ENCODE measurements at regions not wholly inside any gene's neighbourhood (a gene's known extent, or its start where the extent isn't known, plus 50 kb on each side); places are given as distances from the start of the nearest gene placed in this dataset.

DNA sequence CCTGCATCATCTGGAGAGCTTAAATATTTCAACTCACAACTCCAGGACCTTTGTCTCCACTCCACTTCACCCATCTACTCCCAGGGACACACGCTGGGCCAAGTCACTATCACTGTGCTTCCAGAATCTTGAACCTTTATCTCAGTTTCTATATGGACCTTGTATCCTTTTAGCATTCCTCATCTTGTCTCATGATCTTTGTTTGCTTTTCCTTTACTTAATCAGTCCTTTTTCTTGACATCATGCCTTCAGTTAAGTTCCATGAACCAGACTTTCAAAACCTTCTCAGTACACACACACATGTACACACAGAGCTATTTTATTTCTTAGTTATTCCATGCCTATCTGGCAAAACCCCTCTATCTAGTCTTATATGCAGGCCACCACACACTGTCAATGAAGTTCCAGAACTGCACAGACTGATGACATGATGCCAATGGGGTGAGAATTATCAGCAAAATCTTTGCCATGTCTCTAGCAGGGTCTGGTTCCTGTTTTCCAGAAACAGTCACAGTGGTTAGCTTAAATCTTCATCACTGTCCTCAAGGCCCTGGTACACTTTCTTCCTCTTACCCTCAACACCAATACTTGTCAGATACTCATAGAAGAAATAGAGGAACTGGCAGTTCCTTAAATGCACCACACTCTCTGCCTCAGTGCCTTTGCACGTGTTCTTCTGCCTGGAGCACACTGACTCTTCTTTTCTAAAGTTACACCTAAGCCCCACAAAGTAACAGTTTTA lies 77.6 kb upstream of the STARD13 start:
- H3K27me3 ChIP-seq (ENCODE audit: control insufficient read depth, insufficient read depth, low read length), result no peaks in the 10 kb centered on the region
- H3K9ac ChIP-seq, result no peak overlapping the region
- TF ChIP-seq, protein P1, sequence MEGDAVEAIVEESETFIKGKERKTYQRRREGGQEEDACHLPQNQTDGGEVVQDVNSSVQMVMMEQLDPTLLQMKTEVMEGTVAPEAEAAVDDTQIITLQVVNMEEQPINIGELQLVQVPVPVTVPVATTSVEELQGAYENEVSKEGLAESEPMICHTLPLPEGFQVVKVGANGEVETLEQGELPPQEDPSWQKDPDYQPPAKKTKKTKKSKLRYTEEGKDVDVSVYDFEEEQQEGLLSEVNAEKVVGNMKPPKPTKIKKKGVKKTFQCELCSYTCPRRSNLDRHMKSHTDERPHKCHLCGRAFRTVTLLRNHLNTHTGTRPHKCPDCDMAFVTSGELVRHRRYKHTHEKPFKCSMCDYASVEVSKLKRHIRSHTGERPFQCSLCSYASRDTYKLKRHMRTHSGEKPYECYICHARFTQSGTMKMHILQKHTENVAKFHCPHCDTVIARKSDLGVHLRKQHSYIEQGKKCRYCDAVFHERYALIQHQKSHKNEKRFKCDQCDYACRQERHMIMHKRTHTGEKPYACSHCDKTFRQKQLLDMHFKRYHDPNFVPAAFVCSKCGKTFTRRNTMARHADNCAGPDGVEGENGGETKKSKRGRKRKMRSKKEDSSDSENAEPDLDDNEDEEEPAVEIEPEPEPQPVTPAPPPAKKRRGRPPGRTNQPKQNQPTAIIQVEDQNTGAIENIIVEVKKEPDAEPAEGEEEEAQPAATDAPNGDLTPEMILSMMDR (IDR thresholded peaks at IDR 0.05), result no peak
- no peaks in the 10 kb centered on the region for H3K9me3 ChIP-seq (ENCODE audit: control insufficient read depth, low read length)
- H3K4me1 ChIP-seq, result peaks cover 21% of the 10 kb centered on the region
- H3K4me3 ChIP-seq (ENCODE audit: low read depth, low read length), result no peak overlapping the region
- H3K27ac ChIP-seq, result no peak overlapping the region
- H3K79me2 ChIP-seq, result no peaks in the 10 kb centered on the region
- no peaks in the 10 kb centered on the region for H3K36me3 ChIP-seq (ENCODE audit: control insufficient read depth, insufficient read depth, low read length)
- no peak overlapping the region for H3K4me2 ChIP-seq (ENCODE audit: low read length)
- no peak overlapping the region for H2AFZ ChIP-seq

DNA sequence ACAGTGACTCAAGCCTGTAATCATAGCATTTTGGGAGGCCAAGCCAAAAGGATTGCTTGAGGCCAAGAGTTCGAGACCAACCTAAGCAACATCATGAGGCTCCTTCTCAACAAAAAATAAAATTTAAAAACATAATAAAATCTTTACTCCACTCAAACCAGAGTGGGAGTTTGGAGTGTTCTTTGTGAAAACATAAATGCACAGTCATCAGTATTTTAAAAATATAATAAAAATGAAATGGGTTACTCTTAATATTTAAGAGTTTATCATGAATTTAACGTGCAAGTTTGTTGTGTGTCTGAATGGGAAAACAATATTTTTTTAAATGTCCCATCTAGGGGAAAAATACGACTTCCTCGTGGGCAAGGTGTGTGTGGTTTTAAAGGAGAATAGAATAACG lies 78.6 kb upstream of the STARD13 start:
- peaks cover 26% of the 10 kb centered on the region for H3K4me1 ChIP-seq
- H3K9ac ChIP-seq, result no peak overlapping the region
- TF ChIP-seq, protein P1 (IDR thresholded peaks at IDR 0.05), result no peak
- H3K27me3 ChIP-seq (ENCODE audit: control insufficient read depth, insufficient read depth, low read length), result no peaks in the 10 kb centered on the region
- H2AFZ ChIP-seq, result no peak overlapping the region
- no peaks in the 10 kb centered on the region for H3K9me3 ChIP-seq (ENCODE audit: control insufficient read depth, low read length)
- no peaks in the 10 kb centered on the region for H3K36me3 ChIP-seq (ENCODE audit: control insufficient read depth, insufficient read depth, low read length)
- H3K4me2 ChIP-seq (ENCODE audit: low read length), result no peak overlapping the region
- no peak overlapping the region for H3K27ac ChIP-seq
- no peaks in the 10 kb centered on the region for H3K79me2 ChIP-seq
- no peak overlapping the region for H3K4me3 ChIP-seq (ENCODE audit: low read depth, low read length)

DNA sequence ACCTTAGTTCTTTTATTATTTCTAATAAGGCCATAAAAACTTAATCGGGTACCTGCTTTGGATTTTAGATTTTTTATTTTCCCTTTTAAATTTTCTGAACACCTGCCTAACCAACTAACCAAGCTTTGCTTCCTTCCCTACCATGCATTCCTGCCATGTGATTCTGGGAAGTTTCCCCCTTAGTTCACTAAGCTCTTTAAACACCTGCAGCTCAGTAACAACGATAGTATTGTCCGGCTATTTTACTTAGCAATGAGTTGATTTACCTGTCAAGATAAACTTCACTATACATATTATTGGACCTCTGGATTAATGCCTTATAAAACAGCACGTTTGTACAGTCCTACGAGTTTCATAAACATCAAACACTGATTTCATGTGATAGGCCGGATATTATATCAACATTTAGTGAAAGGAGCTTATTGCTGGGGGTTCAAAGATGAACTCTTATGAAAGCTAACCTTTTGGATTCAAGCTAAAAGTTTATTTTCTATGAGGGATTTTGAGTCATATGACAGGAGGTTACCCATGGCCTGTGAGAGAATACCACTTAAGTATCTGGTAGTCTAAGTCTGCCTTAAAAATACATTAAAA lies 81.0 kb upstream of the STARD13 start:
- Histone ChIP-seq H3K9me3 (ENCODE audit: control insufficient read depth, low read length) (no peaks in the 10 kb centered on the region), H3K4me3 (ENCODE audit: low read depth, low read length) (no peak overlapping the region), H3K27me3 (ENCODE audit: control insufficient read depth, insufficient read depth, low read length) (no peaks in the 10 kb centered on the region), H3K27ac (peak overlapping the region; percentile 7), H2AFZ (peak overlapping the region; percentile 46), H3K36me3 (ENCODE audit: control insufficient read depth, insufficient read depth, low read length) (no peaks in the 10 kb centered on the region), H3K9ac (no peak overlapping the region), H3K79me2 (no peaks in the 10 kb centered on the region), H3K4me1 (peaks cover 26% of the 10 kb centered on the region), H3K4me2 (ENCODE audit: low read length) (no peak overlapping the region)
- TF ChIP-seq, protein P1 (IDR thresholded peaks at IDR 0.05), result no peak

DNA sequence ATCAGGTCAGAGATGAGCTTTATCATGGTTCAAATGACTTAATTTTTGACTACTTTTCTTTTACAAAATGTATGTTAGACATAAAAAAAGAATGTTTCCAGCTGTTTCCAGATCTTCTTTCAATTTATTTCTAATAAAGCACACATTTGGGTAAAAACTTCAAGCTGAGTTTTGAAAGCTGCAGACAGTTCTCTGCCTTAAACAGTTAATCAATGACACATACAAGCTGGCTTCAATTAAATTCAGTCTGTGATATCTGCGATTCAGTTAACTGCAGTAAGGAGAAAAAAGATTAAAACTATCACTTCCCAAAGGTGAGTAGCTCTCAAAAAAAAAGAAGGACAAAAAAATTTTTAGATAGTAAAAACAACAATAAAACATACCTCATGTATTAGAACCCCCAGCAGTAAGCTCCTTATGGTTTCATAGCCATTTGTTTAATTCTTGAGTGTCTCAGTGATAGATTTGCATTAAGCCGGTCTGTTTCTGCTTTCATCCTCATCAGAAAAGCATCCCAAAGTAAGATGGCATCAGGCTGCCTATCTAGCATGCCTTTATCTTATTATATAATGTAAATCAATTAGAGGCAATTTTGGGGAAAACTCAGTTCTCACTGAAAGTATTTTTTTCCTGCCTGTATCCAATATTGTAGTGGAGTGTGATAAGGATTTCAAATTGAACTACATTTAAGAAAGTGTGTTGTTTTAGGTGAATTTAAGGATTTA lies 81.8 kb upstream of the STARD13 start:
- H3K4me2 ChIP-seq (ENCODE audit: low read length), result peak overlapping the region; percentile 7
- H3K9ac ChIP-seq, result no peak overlapping the region
- H3K9me3 ChIP-seq (ENCODE audit: control insufficient read depth, low read length), result no peaks in the 10 kb centered on the region
- H3K79me2 ChIP-seq, result no peaks in the 10 kb centered on the region
- peak overlapping the region; percentile 75 for H2AFZ ChIP-seq
- TF ChIP-seq, protein P1 (IDR thresholded peaks at IDR 0.05), result no peak
- peaks cover 26% of the 10 kb centered on the region for H3K4me1 ChIP-seq
- no peaks in the 10 kb centered on the region for H3K27me3 ChIP-seq (ENCODE audit: control insufficient read depth, insufficient read depth, low read length)
- no peak overlapping the region for H3K4me3 ChIP-seq (ENCODE audit: low read depth, low read length)
- H3K27ac ChIP-seq, result peak overlapping the region; percentile 58
- H3K36me3 ChIP-seq (ENCODE audit: control insufficient read depth, insufficient read depth, low read length), result no peaks in the 10 kb centered on the region

All from parathyroid adenoma (tissue), 2 donors.